ENCODE measurements at regions not wholly inside any gene's neighbourhood (a gene's known extent, or its start where the extent isn't known, plus 50 kb on each side); places are given as distances from the start of the nearest gene placed in this dataset.

DNA sequence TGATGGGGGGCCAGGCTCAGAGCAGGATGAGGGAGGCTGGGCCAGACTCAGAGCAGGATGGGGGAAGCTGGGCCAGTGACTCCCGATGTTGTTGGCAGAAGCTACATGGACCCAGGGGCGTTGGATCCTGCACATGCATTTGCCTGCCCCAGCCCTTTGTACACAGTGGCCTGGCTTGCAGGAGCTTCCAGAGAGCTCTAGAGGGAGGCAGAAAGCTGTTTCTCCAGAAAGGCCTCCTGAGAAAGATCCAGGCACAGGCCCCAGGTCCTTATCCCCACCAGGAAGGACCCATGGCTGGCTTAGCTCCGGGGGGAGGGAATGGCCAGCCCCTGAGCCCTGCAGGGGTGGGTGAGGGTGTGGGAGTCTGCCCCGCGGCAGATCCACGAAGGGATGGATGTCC lies 106.6 kb upstream of the ACTRT2 start:
- Histone ChIP-seq H3K27ac (no peak overlapping the region), H3K9me3 (no peaks in the 10 kb centered on the region), H3K4me3 (no peak overlapping the region), H3K4me1 (no peaks in the 10 kb centered on the region), H3K36me3 (replicated peaks in 1 of 2; ENCODE audit: insufficient read depth in 1 of 2, low read depth in 2 of 2) (no peaks in the 10 kb centered on the region), H3K27me3 (no peaks in the 10 kb centered on the region)
- intact Hi-C loops (cut with DNase I) = no loop called here
- WGBS, 2 donors = 34 to 54% methylated on average over 4 to 6 of the region's 6 CpGs
- TF ChIP-seq, protein P1, sequence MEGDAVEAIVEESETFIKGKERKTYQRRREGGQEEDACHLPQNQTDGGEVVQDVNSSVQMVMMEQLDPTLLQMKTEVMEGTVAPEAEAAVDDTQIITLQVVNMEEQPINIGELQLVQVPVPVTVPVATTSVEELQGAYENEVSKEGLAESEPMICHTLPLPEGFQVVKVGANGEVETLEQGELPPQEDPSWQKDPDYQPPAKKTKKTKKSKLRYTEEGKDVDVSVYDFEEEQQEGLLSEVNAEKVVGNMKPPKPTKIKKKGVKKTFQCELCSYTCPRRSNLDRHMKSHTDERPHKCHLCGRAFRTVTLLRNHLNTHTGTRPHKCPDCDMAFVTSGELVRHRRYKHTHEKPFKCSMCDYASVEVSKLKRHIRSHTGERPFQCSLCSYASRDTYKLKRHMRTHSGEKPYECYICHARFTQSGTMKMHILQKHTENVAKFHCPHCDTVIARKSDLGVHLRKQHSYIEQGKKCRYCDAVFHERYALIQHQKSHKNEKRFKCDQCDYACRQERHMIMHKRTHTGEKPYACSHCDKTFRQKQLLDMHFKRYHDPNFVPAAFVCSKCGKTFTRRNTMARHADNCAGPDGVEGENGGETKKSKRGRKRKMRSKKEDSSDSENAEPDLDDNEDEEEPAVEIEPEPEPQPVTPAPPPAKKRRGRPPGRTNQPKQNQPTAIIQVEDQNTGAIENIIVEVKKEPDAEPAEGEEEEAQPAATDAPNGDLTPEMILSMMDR (IDR thresholded peaks at IDR 0.05) = peak in 4 of 7 experiments; percentile 12 to 30 (median 26)
- no peak for TF ChIP-seq POLR2A (IDR thresholded peaks at IDR 0.05)
- peak; percentile 48 for ATAC-seq
- DNase-seq = peak in 1 of 4 donors; percentile 21

DNA sequence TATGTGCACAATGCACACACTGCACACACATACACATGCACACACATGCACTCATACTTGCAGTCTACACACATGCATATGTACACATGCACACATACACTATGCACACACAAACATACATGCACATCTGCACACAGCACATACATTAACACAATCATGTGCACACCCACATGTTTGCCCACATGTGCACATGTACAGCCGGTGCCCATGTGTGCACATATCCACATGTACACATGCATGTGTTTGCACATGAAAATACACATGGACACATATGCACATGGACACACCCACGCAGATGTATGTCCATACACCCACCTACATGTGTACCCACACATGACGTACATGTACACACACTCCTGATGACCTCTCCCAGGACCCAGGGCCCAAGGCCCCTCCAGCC lies 105.1 kb upstream of the ACTRT2 start:
- no peak for ATAC-seq
- H3K4me3 ChIP-seq = no peak overlapping the region
- no peak for DNase-seq
- WGBS, 2 donors = 87 to 88% methylated on average over 3 of the region's 3 CpGs
- intact Hi-C loops (cut with DNase I) = no loop called here
- no peak for TF ChIP-seq POLR2A (IDR thresholded peaks at IDR 0.05)
- TF ChIP-seq, protein P1 (IDR thresholded peaks at IDR 0.05) = no peak
- H3K36me3 ChIP-seq (replicated peaks in 1 of 2; ENCODE audit: insufficient read depth in 1 of 2, low read depth in 2 of 2) = no peaks in the 10 kb centered on the region
- no peak overlapping the region for H3K27ac ChIP-seq
- H3K9me3 ChIP-seq = no peaks in the 10 kb centered on the region
- H3K4me1 ChIP-seq = no peaks in the 10 kb centered on the region
- H3K27me3 ChIP-seq = no peaks in the 10 kb centered on the region

DNA sequence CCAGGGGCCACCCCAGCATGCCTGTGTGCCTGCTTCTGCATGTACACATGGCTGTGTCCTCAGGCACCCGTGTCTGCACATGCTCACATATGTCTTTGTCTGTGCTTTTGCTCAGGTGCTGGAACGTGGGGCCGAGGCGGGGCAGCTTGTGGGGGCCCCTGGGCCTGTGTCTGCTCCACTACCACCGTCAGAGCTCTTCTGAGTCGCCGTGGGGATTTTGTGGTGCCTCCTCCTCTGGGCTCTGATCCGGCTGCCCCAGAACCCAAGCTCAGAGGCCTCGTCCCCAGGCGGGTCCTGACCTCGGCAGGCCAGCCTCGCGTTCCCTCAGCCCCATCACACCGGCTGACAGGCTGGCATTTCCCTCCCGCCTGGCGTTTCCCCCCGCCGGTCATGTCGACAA lies 104.6 kb upstream of the ACTRT2 start:
- DNase-seq (no peak), ATAC-seq (no peak)
- peaks cover 1% of the 10 kb centered on the region for H3K4me1 ChIP-seq
- TF ChIP-seq, protein P1 (IDR thresholded peaks at IDR 0.05) = no peak
- no peak for TF ChIP-seq POLR2A (IDR thresholded peaks at IDR 0.05)
- no peak overlapping the region for H3K4me3 ChIP-seq
- H3K27ac ChIP-seq = no peak overlapping the region
- H3K9me3 ChIP-seq = no peaks in the 10 kb centered on the region
- no peaks in the 10 kb centered on the region for H3K27me3 ChIP-seq
- intact Hi-C loops (cut with DNase I) = no loop called here
- WGBS, 2 donors = 64 to 67% methylated on average over 15 to 19 of the region's 19 CpGs
- no peaks in the 10 kb centered on the region for H3K36me3 ChIP-seq (replicated peaks in 1 of 2; ENCODE audit: insufficient read depth in 1 of 2, low read depth in 2 of 2)

DNA sequence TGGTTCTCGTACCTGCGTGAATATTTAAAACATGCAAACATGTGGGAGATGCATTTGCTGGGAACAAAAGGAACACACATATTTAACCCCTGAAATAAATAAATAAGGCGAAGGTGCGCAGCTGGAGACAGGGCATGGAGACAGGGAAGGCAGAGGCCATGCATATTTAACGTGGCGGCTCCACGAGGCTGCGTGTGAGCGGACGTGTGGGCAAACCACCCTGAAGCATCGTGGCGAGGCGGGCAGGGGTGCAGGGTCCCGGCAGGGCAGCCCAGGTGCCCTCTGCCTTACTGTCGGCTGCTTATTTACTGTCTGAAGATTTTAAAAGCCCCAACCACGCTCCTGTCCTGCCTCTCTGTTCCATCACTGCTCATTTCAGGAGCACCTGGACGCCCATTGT lies 104.0 kb upstream of the ACTRT2 start:
- Histone ChIP-seq H3K9me3 (no peaks in the 10 kb centered on the region), H3K27ac (no peak overlapping the region), H3K4me3 (no peak overlapping the region), H3K36me3 (replicated peaks in 1 of 2; ENCODE audit: insufficient read depth in 1 of 2, low read depth in 2 of 2) (no peaks in the 10 kb centered on the region), H3K27me3 (no peaks in the 10 kb centered on the region), H3K4me1 (peaks cover 7% of the 10 kb centered on the region)
- DNase-seq (no peak), ATAC-seq (no peak)
- TF ChIP-seq, protein P1 (IDR thresholded peaks at IDR 0.05) = no peak
- TF ChIP-seq POLR2A (IDR thresholded peaks at IDR 0.05) = no peak
- 68 to 73% methylated on average over 15 to 17 of the region's 17 CpGs for WGBS, 2 donors
- intact Hi-C loops (cut with DNase I) = no loop called here

DNA sequence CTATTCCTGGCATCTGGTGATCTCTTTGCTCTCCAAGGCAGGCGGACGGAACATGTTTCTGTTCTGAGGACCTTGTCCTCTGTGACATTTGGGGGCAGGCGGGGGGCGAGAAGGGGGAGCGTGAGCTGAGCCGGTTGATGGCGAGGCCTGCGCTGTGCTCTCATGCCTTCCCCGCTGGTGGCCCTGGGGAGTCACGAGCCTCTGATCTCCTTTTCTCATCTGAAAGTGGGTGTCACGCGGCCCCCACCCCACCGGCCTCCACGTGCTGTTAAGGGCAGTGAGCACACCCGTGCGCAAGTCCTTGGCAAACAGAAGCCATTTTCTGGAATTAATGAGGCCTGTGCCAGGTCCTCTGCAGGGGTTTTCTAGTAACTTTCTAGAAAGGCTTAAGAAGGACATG lies 102.8 kb upstream of the ACTRT2 start:
- no peak for DNase-seq
- no peaks in the 10 kb centered on the region for H3K36me3 ChIP-seq (replicated peaks in 1 of 2; ENCODE audit: insufficient read depth in 1 of 2, low read depth in 2 of 2)

More for the DNA sequence above, 102.8 kb upstream of the ACTRT2 start:
- no peak overlapping the region for H3K27ac ChIP-seq
- 75 to 80% methylated on average over 16 of the region's 16 CpGs for WGBS, 2 donors
- intact Hi-C loops (cut with DNase I) = no loop called here
- H3K9me3 ChIP-seq = no peaks in the 10 kb centered on the region
- ATAC-seq = no peak
- no peaks in the 10 kb centered on the region for H3K27me3 ChIP-seq
- peaks cover 11% of the 10 kb centered on the region for H3K4me1 ChIP-seq
- H3K4me3 ChIP-seq = no peak overlapping the region
- TF ChIP-seq, protein P1 (IDR thresholded peaks at IDR 0.05) = no peak
- TF ChIP-seq POLR2A (IDR thresholded peaks at IDR 0.05) = no peak

Data from body of pancreas (tissue), 4 donors.